ENCODE measurements at regions not wholly inside any gene's neighbourhood (a gene's known extent, or its start where the extent isn't known, plus 50 kb on each side); places are given as distances from the start of the nearest gene placed in this dataset.

DNA sequence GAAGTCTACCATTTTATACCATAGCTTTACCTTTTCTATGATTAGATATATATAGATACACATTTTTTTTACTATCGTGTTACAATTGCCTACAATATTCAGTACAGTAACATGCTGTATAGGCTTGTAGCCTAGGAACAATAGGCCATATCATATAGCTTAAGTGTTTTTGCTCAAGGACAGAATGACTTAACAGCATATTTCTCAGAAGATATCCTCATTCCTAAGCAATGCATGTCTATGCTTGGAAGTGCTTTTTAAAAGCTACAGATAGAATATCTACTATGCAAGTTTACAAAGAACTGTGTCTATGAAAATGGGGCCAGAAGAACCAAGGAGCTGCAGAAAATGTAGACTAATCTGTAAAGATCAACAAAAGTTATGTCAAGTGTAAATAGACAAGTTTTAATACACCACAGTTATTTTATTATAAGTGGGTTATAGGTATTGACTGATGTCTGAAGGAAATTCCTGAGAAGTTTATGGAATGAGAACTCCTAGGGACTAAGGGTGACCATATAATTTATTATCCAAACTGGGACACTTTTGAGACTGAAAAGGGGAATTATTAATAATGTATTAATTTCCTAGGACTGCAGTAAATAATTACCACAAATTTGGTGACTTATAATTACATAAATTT is 138.7 kb upstream of the TGFBR2 start:
- TF ChIP-seq, protein P1, sequence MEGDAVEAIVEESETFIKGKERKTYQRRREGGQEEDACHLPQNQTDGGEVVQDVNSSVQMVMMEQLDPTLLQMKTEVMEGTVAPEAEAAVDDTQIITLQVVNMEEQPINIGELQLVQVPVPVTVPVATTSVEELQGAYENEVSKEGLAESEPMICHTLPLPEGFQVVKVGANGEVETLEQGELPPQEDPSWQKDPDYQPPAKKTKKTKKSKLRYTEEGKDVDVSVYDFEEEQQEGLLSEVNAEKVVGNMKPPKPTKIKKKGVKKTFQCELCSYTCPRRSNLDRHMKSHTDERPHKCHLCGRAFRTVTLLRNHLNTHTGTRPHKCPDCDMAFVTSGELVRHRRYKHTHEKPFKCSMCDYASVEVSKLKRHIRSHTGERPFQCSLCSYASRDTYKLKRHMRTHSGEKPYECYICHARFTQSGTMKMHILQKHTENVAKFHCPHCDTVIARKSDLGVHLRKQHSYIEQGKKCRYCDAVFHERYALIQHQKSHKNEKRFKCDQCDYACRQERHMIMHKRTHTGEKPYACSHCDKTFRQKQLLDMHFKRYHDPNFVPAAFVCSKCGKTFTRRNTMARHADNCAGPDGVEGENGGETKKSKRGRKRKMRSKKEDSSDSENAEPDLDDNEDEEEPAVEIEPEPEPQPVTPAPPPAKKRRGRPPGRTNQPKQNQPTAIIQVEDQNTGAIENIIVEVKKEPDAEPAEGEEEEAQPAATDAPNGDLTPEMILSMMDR (conservative IDR thresholded peaks at IDR 0.05), result no peak
- no peak for TF ChIP-seq ZFX (IDR thresholded peaks at IDR 0.05)
- no peak overlapping the region for H3K27ac ChIP-seq

DNA sequence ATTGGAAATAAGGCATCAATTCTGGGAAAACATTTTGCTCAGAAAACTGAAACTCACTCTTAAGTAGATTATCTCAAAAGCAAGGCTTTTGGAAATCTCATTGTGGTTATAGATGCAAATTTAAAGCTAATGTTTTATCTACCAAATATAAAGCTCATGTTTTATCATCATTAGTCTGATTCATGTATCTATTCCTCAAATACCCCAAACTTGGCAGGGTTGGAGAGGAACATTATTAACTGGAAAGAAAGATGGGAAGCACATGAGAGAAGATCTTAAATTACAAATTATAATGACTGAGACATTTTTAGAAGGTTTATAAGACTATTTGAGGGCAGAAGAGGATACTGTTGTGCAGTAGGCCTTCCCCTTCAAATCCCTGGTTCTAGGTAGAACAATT is 137.3 kb upstream of the TGFBR2 start:
- TF ChIP-seq, protein P1 (conservative IDR thresholded peaks at IDR 0.05), result no peak
- TF ChIP-seq ZFX (IDR thresholded peaks at IDR 0.05), result no peak
- H3K27ac ChIP-seq, result no peak overlapping the region

DNA sequence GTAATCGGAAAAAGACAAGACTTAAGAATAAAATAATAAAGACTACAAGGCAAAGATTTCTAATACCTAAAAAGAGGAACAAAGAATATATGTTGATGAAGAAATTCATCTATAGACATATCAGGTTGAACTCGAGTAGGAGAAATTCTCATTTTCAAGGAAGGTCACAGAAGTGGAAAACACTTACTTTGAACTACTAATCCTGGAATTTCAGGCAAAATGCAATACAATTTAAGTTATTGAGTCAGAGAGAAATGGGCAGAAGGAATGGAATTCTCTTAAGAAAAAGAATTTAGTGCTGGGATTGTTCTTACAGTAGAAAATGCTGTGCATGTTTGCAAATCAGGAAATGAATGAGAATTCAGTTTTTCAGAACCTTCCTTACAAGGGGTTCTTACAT is 135.9 kb upstream of the TGFBR2 start:
- TF ChIP-seq, protein P1 (conservative IDR thresholded peaks at IDR 0.05), result no peak
- no peak for TF ChIP-seq ZFX (IDR thresholded peaks at IDR 0.05)
- H3K27ac ChIP-seq, result no peak overlapping the region

DNA sequence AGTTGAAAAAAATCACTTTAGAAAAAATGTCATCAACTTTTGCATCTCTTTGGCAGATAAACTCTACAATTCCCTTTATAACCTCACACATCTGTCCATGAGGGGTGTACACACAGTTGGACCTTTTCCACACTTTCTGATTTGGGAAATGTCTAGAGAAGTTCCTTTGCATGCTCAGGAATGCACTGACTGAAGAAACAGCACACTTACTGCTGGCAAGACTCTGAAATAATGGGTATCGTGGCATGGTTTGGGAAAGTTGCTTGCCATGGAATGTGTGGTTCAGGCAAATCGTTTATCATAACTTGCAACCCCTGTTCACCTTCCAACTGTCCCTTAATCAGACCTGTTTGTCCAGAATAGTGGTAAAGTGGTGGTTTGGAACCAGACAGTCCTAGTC is 135.3 kb upstream of the TGFBR2 start:
- H3K27ac ChIP-seq, result no peak overlapping the region

DNA sequence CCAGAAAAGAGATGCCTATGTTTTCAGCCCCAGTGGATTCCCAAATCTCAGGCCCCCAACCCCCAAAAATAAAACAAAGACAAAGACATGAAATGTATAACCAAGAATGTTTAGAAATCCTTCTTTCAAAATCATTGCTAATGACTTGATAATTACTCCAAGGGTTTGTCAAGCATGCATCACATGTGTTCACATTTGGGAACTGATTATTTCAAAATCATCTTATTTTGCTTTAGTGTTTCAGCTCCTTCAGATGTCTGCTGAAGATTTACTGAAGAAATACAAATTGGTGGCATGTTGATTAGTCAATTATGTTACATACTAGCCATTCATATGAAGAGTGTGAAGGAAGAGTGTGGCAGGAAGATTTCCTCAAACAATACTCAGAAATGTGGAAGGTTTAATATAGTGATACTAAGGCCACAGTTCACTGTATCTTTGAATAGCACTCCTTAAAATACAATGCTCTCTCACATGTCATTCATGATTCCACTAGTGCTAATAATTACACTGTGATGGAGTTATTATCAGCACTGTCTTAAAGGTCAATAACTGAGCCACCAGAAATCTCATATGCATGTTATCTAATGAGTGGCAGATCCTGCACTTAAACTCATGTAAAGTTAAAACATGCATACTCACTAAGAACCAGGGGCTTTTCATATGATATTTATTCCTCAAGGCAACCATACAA is 134.5 kb upstream of the TGFBR2 start:
- TF ChIP-seq, protein P1 (conservative IDR thresholded peaks at IDR 0.05), result no peak
- TF ChIP-seq ZFX (IDR thresholded peaks at IDR 0.05), result no peak
- no peak overlapping the region for H3K27ac ChIP-seq

More for the DNA sequence above, 135.3 kb upstream of the TGFBR2 start:
- TF ChIP-seq ZFX (IDR thresholded peaks at IDR 0.05), result no peak
- TF ChIP-seq, protein P1 (conservative IDR thresholded peaks at IDR 0.05), result no peak

DNA sequence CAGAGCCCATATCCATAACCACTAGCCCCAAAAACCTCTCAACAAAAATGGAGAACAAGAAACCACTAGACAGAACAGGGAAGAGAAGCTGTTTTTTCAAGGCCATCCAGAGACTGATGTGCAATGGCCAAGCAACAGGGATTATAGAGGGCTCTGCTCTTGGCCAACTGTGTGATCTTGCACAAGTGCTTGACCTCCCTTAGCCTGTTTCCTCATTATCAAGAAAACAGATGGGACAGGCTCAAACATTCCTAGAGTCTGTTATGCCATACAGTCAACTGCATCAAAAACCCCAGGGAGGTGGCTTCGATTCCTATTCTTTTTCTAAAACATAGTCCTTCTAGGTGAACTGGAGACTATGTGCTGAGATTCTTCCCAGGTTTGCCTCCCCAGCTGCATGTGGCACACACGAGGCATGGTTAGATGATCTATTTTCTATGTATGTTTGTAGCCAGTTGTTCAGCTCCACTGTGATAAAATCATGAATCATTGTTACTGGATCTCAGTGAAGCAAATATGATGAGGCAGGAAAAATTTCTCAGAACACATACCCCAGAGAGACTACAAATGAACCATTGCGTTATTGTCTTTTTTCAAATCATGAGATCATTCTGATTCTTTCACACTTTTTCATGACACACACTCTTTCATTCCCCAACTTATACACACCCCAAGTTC is 132.9 kb upstream of the TGFBR2 start:
- TF ChIP-seq, protein P1 (conservative IDR thresholded peaks at IDR 0.05), result no peak
- TF ChIP-seq ZFX (IDR thresholded peaks at IDR 0.05), result no peak
- no peak overlapping the region for H3K27ac ChIP-seq

DNA sequence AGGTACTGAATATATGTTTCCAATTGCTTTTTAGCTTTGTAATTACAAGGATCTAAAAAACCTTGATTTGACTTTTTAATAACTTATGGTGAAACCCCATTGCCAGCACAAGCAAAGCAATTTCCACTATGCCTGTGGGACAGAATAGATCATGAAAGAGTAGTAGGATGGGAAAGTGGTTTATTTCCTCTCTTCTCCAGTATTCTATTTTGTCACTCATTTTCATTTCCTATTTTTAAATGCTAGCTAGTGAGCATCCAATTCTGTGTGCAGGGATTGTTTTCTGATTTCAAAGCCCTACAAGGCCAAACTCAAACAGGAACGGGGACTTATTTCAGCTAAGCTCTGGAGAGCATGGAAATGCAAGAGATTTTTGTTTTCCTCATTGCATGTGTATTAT is 132.0 kb upstream of the TGFBR2 start:
- no peak for TF ChIP-seq ZFX (IDR thresholded peaks at IDR 0.05)
- TF ChIP-seq, protein P1 (conservative IDR thresholded peaks at IDR 0.05), result no peak
- no peak overlapping the region for H3K27ac ChIP-seq
